ENCODE measurements at regions not wholly inside any gene's neighbourhood (a gene's known extent, or its start where the extent isn't known, plus 50 kb on each side); places are given as distances from the start of the nearest gene placed in this dataset.

DNA sequence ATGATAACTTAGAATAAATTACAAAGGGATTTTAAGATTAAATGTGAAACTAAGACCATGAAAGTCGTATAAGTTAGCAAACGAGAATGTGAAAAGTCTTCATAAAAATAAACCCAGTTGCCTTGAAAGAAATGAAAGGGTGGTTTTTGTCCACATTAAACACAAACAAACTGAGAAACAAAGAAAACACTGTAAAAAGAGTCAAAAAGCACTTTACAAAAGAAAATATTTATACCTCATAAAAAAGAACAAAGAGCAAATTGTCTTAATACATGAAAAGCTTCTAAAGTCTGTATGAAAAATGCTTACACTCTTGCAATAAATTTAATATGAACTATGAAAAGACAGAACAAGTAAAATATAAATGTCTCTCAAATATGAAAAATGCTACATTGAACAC, 865.9 kb upstream of the CADM2 start (continued):
- TF ChIP-seq ZC3H10 (CRISPR knock-in tag; IDR thresholded peaks at IDR 0.05) (no peak), ISL1 (CRISPR knock-in tag; IDR thresholded peaks at IDR 0.05) (no peak), RARB (CRISPR knock-in tag; IDR thresholded peaks at IDR 0.05) (no peak), ZNF565 (CRISPR knock-in tag; conservative IDR thresholded peaks at IDR 0.05; ENCODE audit: low read depth) (no peak), GLIS3 (CRISPR knock-in tag; IDR thresholded peaks at IDR 0.05) (no peak)
- TF ChIP-seq, protein P1, sequence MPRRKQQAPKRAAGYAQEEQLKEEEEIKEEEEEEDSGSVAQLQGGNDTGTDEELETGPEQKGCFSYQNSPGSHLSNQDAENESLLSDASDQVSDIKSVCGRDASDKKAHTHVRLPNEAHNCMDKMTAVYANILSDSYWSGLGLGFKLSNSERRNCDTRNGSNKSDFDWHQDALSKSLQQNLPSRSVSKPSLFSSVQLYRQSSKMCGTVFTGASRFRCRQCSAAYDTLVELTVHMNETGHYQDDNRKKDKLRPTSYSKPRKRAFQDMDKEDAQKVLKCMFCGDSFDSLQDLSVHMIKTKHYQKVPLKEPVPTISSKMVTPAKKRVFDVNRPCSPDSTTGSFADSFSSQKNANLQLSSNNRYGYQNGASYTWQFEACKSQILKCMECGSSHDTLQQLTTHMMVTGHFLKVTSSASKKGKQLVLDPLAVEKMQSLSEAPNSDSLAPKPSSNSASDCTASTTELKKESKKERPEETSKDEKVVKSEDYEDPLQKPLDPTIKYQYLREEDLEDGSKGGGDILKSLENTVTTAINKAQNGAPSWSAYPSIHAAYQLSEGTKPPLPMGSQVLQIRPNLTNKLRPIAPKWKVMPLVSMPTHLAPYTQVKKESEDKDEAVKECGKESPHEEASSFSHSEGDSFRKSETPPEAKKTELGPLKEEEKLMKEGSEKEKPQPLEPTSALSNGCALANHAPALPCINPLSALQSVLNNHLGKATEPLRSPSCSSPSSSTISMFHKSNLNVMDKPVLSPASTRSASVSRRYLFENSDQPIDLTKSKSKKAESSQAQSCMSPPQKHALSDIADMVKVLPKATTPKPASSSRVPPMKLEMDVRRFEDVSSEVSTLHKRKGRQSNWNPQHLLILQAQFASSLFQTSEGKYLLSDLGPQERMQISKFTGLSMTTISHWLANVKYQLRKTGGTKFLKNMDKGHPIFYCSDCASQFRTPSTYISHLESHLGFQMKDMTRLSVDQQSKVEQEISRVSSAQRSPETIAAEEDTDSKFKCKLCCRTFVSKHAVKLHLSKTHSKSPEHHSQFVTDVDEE (CRISPR knock-in tag; IDR thresholded peaks at IDR 0.05), result no peak
- TF ChIP-seq, protein P2, sequence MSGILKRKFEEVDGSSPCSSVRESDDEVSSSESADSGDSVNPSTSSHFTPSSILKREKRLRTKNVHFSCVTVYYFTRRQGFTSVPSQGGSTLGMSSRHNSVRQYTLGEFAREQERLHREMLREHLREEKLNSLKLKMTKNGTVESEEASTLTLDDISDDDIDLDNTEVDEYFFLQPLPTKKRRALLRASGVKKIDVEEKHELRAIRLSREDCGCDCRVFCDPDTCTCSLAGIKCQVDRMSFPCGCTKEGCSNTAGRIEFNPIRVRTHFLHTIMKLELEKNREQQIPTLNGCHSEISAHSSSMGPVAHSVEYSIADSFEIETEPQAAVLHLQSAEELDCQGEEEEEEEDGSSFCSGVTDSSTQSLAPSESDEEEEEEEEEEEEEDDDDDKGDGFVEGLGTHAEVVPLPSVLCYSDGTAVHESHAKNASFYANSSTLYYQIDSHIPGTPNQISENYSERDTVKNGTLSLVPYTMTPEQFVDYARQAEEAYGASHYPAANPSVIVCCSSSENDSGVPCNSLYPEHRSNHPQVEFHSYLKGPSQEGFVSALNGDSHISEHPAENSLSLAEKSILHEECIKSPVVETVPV (CRISPR knock-in tag; IDR thresholded peaks at IDR 0.05), result no peak

DNA sequence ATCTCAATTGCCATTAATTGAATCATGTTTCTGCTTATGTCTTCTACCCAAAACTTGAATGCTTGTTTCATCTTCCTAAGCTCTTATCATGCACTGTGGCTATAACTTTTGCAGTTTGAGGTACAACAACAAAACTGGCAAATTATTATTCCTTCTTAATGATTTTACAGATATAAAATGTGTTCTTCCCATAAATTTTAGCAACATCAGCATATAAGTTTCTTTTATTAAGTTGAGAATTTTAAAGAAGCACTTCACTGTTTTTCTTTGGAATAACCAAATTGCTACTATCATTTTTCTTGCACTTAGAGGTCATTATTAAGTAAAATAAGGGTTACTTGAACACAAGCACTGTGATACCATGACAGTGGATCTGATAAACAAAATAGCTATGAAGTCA, 862.6 kb upstream of the CADM2 start:
- TF ChIP-seq BACH2 (CRISPR knock-in tag; IDR thresholded peaks at IDR 0.05; ENCODE audit: borderline replicate concordance), result no peak
- no peak for TF ChIP-seq ZNF565 (CRISPR knock-in tag; conservative IDR thresholded peaks at IDR 0.05; ENCODE audit: low read depth)
- no peak for TF ChIP-seq ARNTL (CRISPR knock-in tag; IDR thresholded peaks at IDR 0.05; ENCODE audit: borderline replicate concordance, low read depth)
- no peak for TF ChIP-seq ZFP3 (CRISPR knock-in tag; IDR thresholded peaks at IDR 0.05)
- TF ChIP-seq, protein P1 (CRISPR knock-in tag; IDR thresholded peaks at IDR 0.05), result no peak
- no peak for TF ChIP-seq TCF4 (CRISPR knock-in tag; IDR thresholded peaks at IDR 0.05; ENCODE audit: borderline replicate concordance)
- no peak for TF ChIP-seq ZNF70 (CRISPR knock-in tag; IDR thresholded peaks at IDR 0.05)
- TF ChIP-seq CSDC2 (CRISPR knock-in tag; IDR thresholded peaks at IDR 0.05), result no peak
- no peak for ATAC-seq

DNA sequence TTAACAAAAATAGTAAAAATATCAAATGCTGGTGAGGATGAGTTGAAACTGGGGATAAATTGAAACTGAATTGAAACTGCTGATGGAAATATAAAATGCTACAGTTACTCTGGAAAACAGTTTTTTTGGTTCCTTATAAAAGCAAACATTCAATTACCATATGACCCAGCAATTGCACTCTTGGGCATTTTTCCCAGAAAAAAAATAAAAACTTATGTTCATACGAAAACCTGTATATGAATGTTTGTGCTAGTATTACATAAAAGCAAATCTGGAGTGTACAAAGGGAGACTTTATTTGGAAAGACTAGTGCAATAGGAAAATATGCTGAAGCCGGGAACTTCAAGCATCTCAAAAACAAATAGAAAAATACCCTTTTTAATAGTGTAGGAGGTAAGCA, 857.9 kb upstream of the CADM2 start:
- TF ChIP-seq TCF4 (CRISPR knock-in tag; IDR thresholded peaks at IDR 0.05; ENCODE audit: borderline replicate concordance) (no peak), ZFP30 (CRISPR knock-in tag; IDR thresholded peaks at IDR 0.05) (no peak)
- no peak for ATAC-seq

DNA sequence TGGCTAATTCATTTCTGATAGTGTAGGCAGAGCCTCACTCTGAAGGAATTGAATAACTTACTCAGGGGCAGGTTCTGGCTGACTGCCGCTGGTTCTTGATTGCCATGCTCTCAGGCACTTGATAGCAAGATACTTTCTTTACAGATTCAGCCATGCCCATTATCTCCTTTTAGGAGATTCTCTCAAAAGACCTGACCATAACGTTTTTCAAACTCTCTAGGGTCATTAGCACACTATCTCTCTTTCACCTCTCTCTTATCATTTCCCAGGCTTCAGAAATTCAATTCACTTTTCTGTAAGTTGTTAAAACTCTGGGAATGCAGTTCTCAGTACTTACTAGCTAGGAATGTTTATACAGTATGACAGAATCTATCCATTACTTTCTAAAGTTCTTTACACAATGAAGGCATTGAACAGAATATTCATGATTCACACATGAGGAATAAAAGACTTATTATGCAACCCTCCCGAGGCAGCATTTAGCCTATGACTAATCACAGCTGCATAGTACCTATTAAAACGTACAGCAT, 850.3 kb upstream of the CADM2 start:
- no peak for TF ChIP-seq ZNF70 (CRISPR knock-in tag; IDR thresholded peaks at IDR 0.05)
- no peak for TF ChIP-seq CSDC2 (CRISPR knock-in tag; IDR thresholded peaks at IDR 0.05)
- TF ChIP-seq, protein P1 (CRISPR knock-in tag; IDR thresholded peaks at IDR 0.05), result no peak
- peak; percentile 72 for TF ChIP-seq ISL1 (CRISPR knock-in tag; IDR thresholded peaks at IDR 0.05)
- ATAC-seq, result peak; percentile 51; the same call in 2 of the 3 replicates

DNA sequence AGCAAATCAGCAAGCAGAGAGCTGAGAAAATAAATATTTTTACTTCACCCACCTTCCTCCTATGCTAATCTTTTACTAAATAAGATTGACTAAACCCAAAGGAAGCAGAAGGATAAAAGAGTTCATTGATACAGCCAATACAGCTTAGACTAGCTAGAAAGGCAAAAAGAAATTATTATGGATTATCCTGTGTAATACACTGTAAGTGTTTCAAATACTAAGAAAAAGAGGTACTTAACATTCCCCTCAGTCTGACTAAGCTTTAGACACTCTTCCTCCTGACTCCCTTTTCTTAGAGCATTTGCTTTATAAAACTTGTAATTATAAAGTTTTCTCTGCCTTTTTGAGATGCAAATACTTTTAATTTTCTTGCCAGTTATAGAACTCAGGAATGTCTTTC, 848.9 kb upstream of the CADM2 start:
- TF ChIP-seq ZC3H10 (CRISPR knock-in tag; IDR thresholded peaks at IDR 0.05), result no peak
- TF ChIP-seq SNAI2 (CRISPR knock-in tag; IDR thresholded peaks at IDR 0.05), result no peak
- no peak for TF ChIP-seq ZNF565 (CRISPR knock-in tag; conservative IDR thresholded peaks at IDR 0.05; ENCODE audit: low read depth)
- no peak for TF ChIP-seq GLIS3 (CRISPR knock-in tag; IDR thresholded peaks at IDR 0.05)
- no peak for TF ChIP-seq RARB (CRISPR knock-in tag; IDR thresholded peaks at IDR 0.05)
- TF ChIP-seq TOX (CRISPR knock-in tag; IDR thresholded peaks at IDR 0.05; ENCODE audit: borderline replicate concordance), result no peak
- TF ChIP-seq, protein P2 (CRISPR knock-in tag; IDR thresholded peaks at IDR 0.05), result no peak
- TF ChIP-seq TCF4 (CRISPR knock-in tag; IDR thresholded peaks at IDR 0.05; ENCODE audit: borderline replicate concordance), result no peak
- no peak for TF ChIP-seq PPARA (CRISPR knock-in tag; IDR thresholded peaks at IDR 0.05; ENCODE audit: borderline replicate concordance)
- no peak for TF ChIP-seq ARNTL (CRISPR knock-in tag; IDR thresholded peaks at IDR 0.05; ENCODE audit: borderline replicate concordance, low read depth)
- TF ChIP-seq CSDC2 (CRISPR knock-in tag; IDR thresholded peaks at IDR 0.05), result no peak
- TF ChIP-seq ISL1 (CRISPR knock-in tag; IDR thresholded peaks at IDR 0.05), result no peak
- ATAC-seq, result no peak
